Ishikawa (cell line): ENCODE measurements at regions not wholly inside any gene's neighbourhood (a gene's known extent, or its start where the extent isn't known, plus 50 kb on each side); places are given as distances from the start of the nearest gene placed in this dataset.

Source experiments
- CEBPB ChIP-seq: IDR thresholded peaks from 2 replicates; pipeline ENCODE4 v1.6.1; 2012
- CREB1 ChIP-seq: IDR thresholded peaks from 2 replicates; pipeline ENCODE4 v1.6.1; 2012; ENCODE audit warnings: low read depth
- EGR1 ChIP-seq: IDR thresholded peaks from 2 replicates; pipeline ENCODE4 v1.6.1; 2012
- EP300 ChIP-seq: IDR thresholded peaks from 2 replicates; pipeline ENCODE4 v1.6.1; 2012; ENCODE audit warnings: borderline replicate concordance
- FOXM1 ChIP-seq: IDR thresholded peaks from 2 replicates; pipeline ENCODE4 v1.6.1; 2012; ENCODE audit warnings: low read depth, borderline replicate concordance
- RAD21 ChIP-seq: IDR thresholded peaks from 2 replicates; pipeline ENCODE4 v1.6.1; 2012; ENCODE audit warnings: low read depth
- TAF1 ChIP-seq: IDR thresholded peaks from 2 replicates; pipeline ENCODE4 v1.6.1; 2012; ENCODE audit warnings: low read depth, mild to moderate bottlenecking
- TCF12 ChIP-seq: IDR thresholded peaks from 2 replicates; pipeline ENCODE4 v1.6.1; 2012; ENCODE audit warnings: low read depth
- TEAD4 ChIP-seq: IDR thresholded peaks from 2 replicates; pipeline ENCODE4 v1.6.1; 2012
- USF1 ChIP-seq: IDR thresholded peaks from 2 replicates; pipeline ENCODE4 v1.6.1; 2012
- YY1 ChIP-seq: IDR thresholded peaks from 2 replicates; pipeline ENCODE4 v1.6.1; 2012; ENCODE audit warnings: low read depth
- ZBTB7A ChIP-seq: IDR thresholded peaks from 2 replicates; pipeline ENCODE4 v1.6.1; 2012; ENCODE audit warnings: low read depth
- TF ChIP-seq, protein P1 (sequence below): IDR thresholded peaks from 2 replicates; pipeline ENCODE4 v1.6.1; 2012
- TF ChIP-seq, protein P2 (sequence below): IDR thresholded peaks from 2 replicates; pipeline ENCODE4 v1.6.1; 2012; ENCODE audit warnings: low read depth, mild to moderate bottlenecking

- no peak for TF ChIP-seq YY1
- no peak for TF ChIP-seq EP300
- TF ChIP-seq TAF1 = no peak
- no peak for TF ChIP-seq CEBPB
- no peak for TF ChIP-seq TCF12
- no peak for TF ChIP-seq CREB1
- TF ChIP-seq USF1 = no peak
- no peak for TF ChIP-seq EGR1
- TF ChIP-seq RAD21 = no peak
- TF ChIP-seq TEAD4 = no peak
- TF ChIP-seq, protein P1, sequence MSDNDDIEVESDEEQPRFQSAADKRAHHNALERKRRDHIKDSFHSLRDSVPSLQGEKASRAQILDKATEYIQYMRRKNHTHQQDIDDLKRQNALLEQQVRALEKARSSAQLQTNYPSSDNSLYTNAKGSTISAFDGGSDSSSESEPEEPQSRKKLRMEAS = no peak
- TF ChIP-seq, protein P2, sequence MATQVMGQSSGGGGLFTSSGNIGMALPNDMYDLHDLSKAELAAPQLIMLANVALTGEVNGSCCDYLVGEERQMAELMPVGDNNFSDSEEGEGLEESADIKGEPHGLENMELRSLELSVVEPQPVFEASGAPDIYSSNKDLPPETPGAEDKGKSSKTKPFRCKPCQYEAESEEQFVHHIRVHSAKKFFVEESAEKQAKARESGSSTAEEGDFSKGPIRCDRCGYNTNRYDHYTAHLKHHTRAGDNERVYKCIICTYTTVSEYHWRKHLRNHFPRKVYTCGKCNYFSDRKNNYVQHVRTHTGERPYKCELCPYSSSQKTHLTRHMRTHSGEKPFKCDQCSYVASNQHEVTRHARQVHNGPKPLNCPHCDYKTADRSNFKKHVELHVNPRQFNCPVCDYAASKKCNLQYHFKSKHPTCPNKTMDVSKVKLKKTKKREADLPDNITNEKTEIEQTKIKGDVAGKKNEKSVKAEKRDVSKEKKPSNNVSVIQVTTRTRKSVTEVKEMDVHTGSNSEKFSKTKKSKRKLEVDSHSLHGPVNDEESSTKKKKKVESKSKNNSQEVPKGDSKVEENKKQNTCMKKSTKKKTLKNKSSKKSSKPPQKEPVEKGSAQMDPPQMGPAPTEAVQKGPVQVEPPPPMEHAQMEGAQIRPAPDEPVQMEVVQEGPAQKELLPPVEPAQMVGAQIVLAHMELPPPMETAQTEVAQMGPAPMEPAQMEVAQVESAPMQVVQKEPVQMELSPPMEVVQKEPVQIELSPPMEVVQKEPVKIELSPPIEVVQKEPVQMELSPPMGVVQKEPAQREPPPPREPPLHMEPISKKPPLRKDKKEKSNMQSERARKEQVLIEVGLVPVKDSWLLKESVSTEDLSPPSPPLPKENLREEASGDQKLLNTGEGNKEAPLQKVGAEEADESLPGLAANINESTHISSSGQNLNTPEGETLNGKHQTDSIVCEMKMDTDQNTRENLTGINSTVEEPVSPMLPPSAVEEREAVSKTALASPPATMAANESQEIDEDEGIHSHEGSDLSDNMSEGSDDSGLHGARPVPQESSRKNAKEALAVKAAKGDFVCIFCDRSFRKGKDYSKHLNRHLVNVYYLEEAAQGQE = no peak
- TF ChIP-seq FOXM1 = no peak
- TF ChIP-seq ZBTB7A = no peak
Measured at GRCh38 chr7:25395976-25396375, 167.7 kb upstream of the NPVF start.
